ENCODE measurements at regions not wholly inside any gene's neighbourhood (a gene's known extent, or its start where the extent isn't known, plus 50 kb on each side); places are given as distances from the start of the nearest gene placed in this dataset.

GRCh38 chr13:44189085-44189484, 184.5 kb upstream of the SERP2 start (continued):
- TF ChIP-seq SNAI1 (CRISPR knock-in tag; IDR thresholded peaks at IDR 0.05; ENCODE audit: borderline replicate concordance) = no peak
- TF ChIP-seq ZNF18 (CRISPR knock-in tag; IDR thresholded peaks at IDR 0.05; ENCODE audit: insufficient replicate concordance) = no peak
- no peak for TF ChIP-seq RORA (CRISPR knock-in tag; IDR thresholded peaks at IDR 0.05)
- TF ChIP-seq MXD4 (CRISPR knock-in tag; IDR thresholded peaks at IDR 0.05) = no peak
- no peak for TF ChIP-seq SP5 (CRISPR knock-in tag; IDR thresholded peaks at IDR 0.05; ENCODE audit: borderline replicate concordance, low read depth)

- Histone ChIP-seq H3K4me1 (ENCODE audit: insufficient read depth, low read length) (peaks cover 29% of the 10 kb centered on the region), H3K4me3 (replicated peaks in 1 of 3; ENCODE audit: insufficient read depth in 1 of 3, low read depth in 2 of 3, low read length in 3 of 3) (no peak overlapping the region), H3K79me2 (ENCODE audit: insufficient read depth, low read length) (no peaks in the 10 kb centered on the region), H3K27ac (ENCODE audit: extremely low read length, insufficient read depth, low read length) (no peak overlapping the region), H3K9ac (ENCODE audit: insufficient read depth, low read depth, low read length) (no peak overlapping the region), H4K20me1 (ENCODE audit: insufficient read depth, low read length) (no peaks in the 10 kb centered on the region), H2AFZ (ENCODE audit: low read length) (no peak overlapping the region), H3K4me2 (ENCODE audit: low read depth, low read length) (no peak overlapping the region), H3K36me3 (replicated peaks in 1 of 2; ENCODE audit: control insufficient read depth in 1 of 2, insufficient read depth in 2 of 2, low read length in 2 of 2) (no peaks in the 10 kb centered on the region), H3K9me3 (ENCODE audit: low read length) (no peaks in the 10 kb centered on the region), H3K27me3 (ENCODE audit: control insufficient read depth in 1 of 2, insufficient read depth in 2 of 2, low read length in 2 of 2) (no peaks in the 10 kb centered on the region)
- no TSS peak for BruUV-seq (replicated peaks)
- DNase-seq (ENCODE audit: low spot score) (no peak), FAIRE-seq (no peak), ATAC-seq (no peak)
- ChIA-PET CTCF (ENCODE audit: low intra/inter-chr PET ratio, low total read pairs) (interaction anchor here (1.6 to 2.1 kb wide), 2 partner anchors 247 to 280 kb away, joined by 8 read pairs; no protein-coding TSS in a partner anchor), POLR2A (interaction anchor here (0.6 to 1.6 kb wide), 4 partner anchors 49 to 246 kb away, joined by 3 to 4 read pairs (median 4); no protein-coding TSS in a partner anchor)
- intact Hi-C loops (cut with micrococcal nuclease; ENCODE audit: unreplicated experiment) = loop anchor here (1.0 kb wide), 1 partner anchor 246 kb away; no protein-coding TSS in a partner anchor
- in situ Hi-C loops (cut with HindIII; ENCODE audit: extremely low pct_ligation_motif_present, low pct_unique_long_range_greater_than_20kb) = loop anchor here (5.0 kb wide), 1 partner anchor 246 kb away; no protein-coding TSS in a partner anchor
- no peak for TF ChIP-seq ZNF296 (CRISPR knock-in tag; conservative IDR thresholded peaks at IDR 0.05)
- no peak for TF ChIP-seq MATR3 (CRISPR knock-in tag; IDR thresholded peaks at IDR 0.05)
- no peak for TF ChIP-seq ZNF180 (CRISPR knock-in tag; IDR thresholded peaks at IDR 0.05; ENCODE audit: borderline replicate concordance, low read depth)
- no peak for TF ChIP-seq CSRNP2 (CRISPR knock-in tag; conservative IDR thresholded peaks at IDR 0.05; ENCODE audit: low read depth)
- no peak for TF ChIP-seq ATF7-NPFF (CRISPR knock-in tag; IDR thresholded peaks at IDR 0.05; ENCODE audit: low read depth)
- no peak for TF ChIP-seq GATAD2A (CRISPR knock-in tag; IDR thresholded peaks at IDR 0.05)
- TF ChIP-seq JUND (CRISPR knock-in tag; IDR thresholded peaks at IDR 0.05) = no peak
- no peak for TF ChIP-seq TBL1XR1 (IDR thresholded peaks at IDR 0.05; ENCODE audit: borderline replicate concordance, low read length, partially characterized antibody)
- TF ChIP-seq YEATS2 (CRISPR knock-in tag; IDR thresholded peaks at IDR 0.05; ENCODE audit: borderline replicate concordance) = no peak
- no peak for TF ChIP-seq ISL2 (CRISPR knock-in tag; IDR thresholded peaks at IDR 0.05)
- TF ChIP-seq ZNF281 (CRISPR knock-in tag; IDR thresholded peaks at IDR 0.05; ENCODE audit: borderline replicate concordance) = no peak
- TF ChIP-seq ZNF777 (CRISPR knock-in tag; IDR thresholded peaks at IDR 0.05) = no peak
- no peak for TF ChIP-seq REPIN1 (CRISPR knock-in tag; IDR thresholded peaks at IDR 0.05; ENCODE audit: borderline replicate concordance, low read depth)
- TF ChIP-seq KMT2A (CRISPR knock-in tag; IDR thresholded peaks at IDR 0.05) = no peak
Observed at GRCh38 chr13:44191103-44191502, 182.5 kb upstream of the SERP2 start.
